ENCODE measurements at regions not wholly inside any gene's neighbourhood (a gene's known extent, or its start where the extent isn't known, plus 50 kb on each side); places are given as distances from the start of the nearest gene placed in this dataset.

- TF ChIP-seq LEF1 (IDR thresholded peaks at IDR 0.05; ENCODE audit: borderline replicate concordance) (no peak), SUZ12 (IDR thresholded peaks at IDR 0.05) (no peak), FOXM1 (IDR thresholded peaks at IDR 0.05; ENCODE audit: borderline replicate concordance) (no peak), L3MBTL2 (conservative IDR thresholded peaks at IDR 0.05) (no peak), NFRKB (IDR thresholded peaks at IDR 0.05) (no peak)
These were observed 70.7 kb upstream of the TAB2 start for GRCh38 chr6:149246691-149247384.
